ENCODE measurements at regions not wholly inside any gene's neighbourhood (a gene's known extent, or its start where the extent isn't known, plus 50 kb on each side); places are given as distances from the start of the nearest gene placed in this dataset.

GRCh38 chr1:83802023-83802422 lies 196.9 kb downstream of the TTLL7 start:
- DNase-seq (ENCODE audit: low read depth), result no peak
- no peak overlapping the region for H3K4me3 ChIP-seq (ENCODE audit: low read length)
- TF ChIP-seq CTCF (IDR thresholded peaks at IDR 0.05; ENCODE audit: insufficient read depth, low read depth, low read length, missing control alignments), result no peak

GRCh38 chr1:83800066-83800465 lies 198.9 kb downstream of the TTLL7 start:
- H3K4me3 ChIP-seq (ENCODE audit: low read length), result no peak overlapping the region
- no peak for TF ChIP-seq CTCF (IDR thresholded peaks at IDR 0.05; ENCODE audit: insufficient read depth, low read depth, low read length, missing control alignments)
- no peak for DNase-seq (ENCODE audit: low read depth)

GRCh38 chr1:83799594-83799993 lies 199.3 kb downstream of the TTLL7 start:
- no peak overlapping the region for H3K4me3 ChIP-seq (ENCODE audit: low read length)
- no peak for DNase-seq (ENCODE audit: low read depth)
- no peak for TF ChIP-seq CTCF (IDR thresholded peaks at IDR 0.05; ENCODE audit: insufficient read depth, low read depth, low read length, missing control alignments)

GRCh38 chr1:83798965-83799364 lies 200.0 kb downstream of the TTLL7 start:
- no peak for DNase-seq (ENCODE audit: low read depth)
- no peak for TF ChIP-seq CTCF (IDR thresholded peaks at IDR 0.05; ENCODE audit: insufficient read depth, low read depth, low read length, missing control alignments)
- H3K4me3 ChIP-seq (ENCODE audit: low read length), result no peak overlapping the region

- no peak overlapping the region for H3K4me3 ChIP-seq (ENCODE audit: low read length)
- no peak for DNase-seq (ENCODE audit: low read depth)
- no peak for TF ChIP-seq CTCF (IDR thresholded peaks at IDR 0.05; ENCODE audit: insufficient read depth, low read depth, low read length, missing control alignments)
Measured at GRCh38 chr1:83796409-83796808, 202.5 kb downstream of the TTLL7 start.

- no peak overlapping the region for H3K4me3 ChIP-seq (ENCODE audit: low read length)
- TF ChIP-seq CTCF (IDR thresholded peaks at IDR 0.05; ENCODE audit: insufficient read depth, low read depth, low read length, missing control alignments), result no peak
- no peak for DNase-seq (ENCODE audit: low read depth)
Measured at GRCh38 chr1:83794384-83794783, 204.5 kb downstream of the TTLL7 start.

GRCh38 chr1:83791821-83792437 lies 207.0 kb downstream of the TTLL7 start:
- H3K4me3 ChIP-seq (ENCODE audit: low read length), result no peak overlapping the region
- DNase-seq (ENCODE audit: low read depth), result peak; percentile 43
- TF ChIP-seq CTCF (IDR thresholded peaks at IDR 0.05; ENCODE audit: insufficient read depth, low read depth, low read length, missing control alignments), result no peak
